Endothelial cell of umbilical vein (primary cell): ENCODE measurements at regions not wholly inside any gene's neighbourhood (a gene's known extent, or its start where the extent isn't known, plus 50 kb on each side); places are given as distances from the start of the nearest gene placed in this dataset.

Experiments
- BruUV-seq: library from RNA; stranded (reverse); fragments of 400-500 nt; replicated peaks from 2 replicates; lab custom pipeline; 2021; lab: Mats Ljungman, UMichigan
- CTCF ChIA-PET: fragments of 300-600, 350-600 bp; sonication (Branson Sonifier 250); formaldehyde crosslinking; loops from one replicate; lab custom pipeline; 2021; ENCODE audit warnings: antibody characterized with exemption, inconsistent platforms; lab: Charles Lee
- POLR2A ChIA-PET: fragments of 300-600, 350-600 bp; sonication (Branson Sonifier 250); formaldehyde crosslinking; loops from one replicate; lab custom pipeline; 2021; ENCODE audit warnings: antibody characterized with exemption, inconsistent platforms; lab: Charles Lee
- DNase-seq: peaks from one replicate; pipeline ENCODE4 v3.0.0-alpha.2; 2011; ENCODE audit warnings: low read depth, low spot score
- FAIRE-seq: peaks from 2 replicates; lab custom pipeline; 2011; peaks lifted over from hg19 to GRCh38; lab: Jason Lieb, UNC
- H2AFZ ChIP-seq: 2 replicates; pipeline ENCODE4 v1.6.0; 2012; ENCODE audit warnings: low read depth, low read length, control low read depth, inconsistent platforms
- H3K27ac ChIP-seq: 2 replicates; pipeline ENCODE4 v1.5.1; 2011; ENCODE audit warnings: low read depth, mild to moderate bottlenecking, control low read depth, low read length, moderate library complexity; ENCODE audit not compliant: insufficient read depth
- H3K27me3 ChIP-seq, 2 experiments: 2 replicates each; pipeline versions ENCODE4 v1.6.0 to v1.6.1; 2011; ENCODE audit warnings: low read length in 2 of 2, mixed read lengths in 1 of 2; ENCODE audit not compliant: control insufficient read depth in 2 of 2, insufficient read depth in 2 of 2
- H3K36me3 ChIP-seq, 2 experiments: 2 replicates in 1 of 2; 3 replicates in 1 of 2; pipeline ENCODE4 v1.5.1; 2011; ENCODE audit warnings: low read length in 2 of 2, mild to moderate bottlenecking in 1 of 2, moderate library complexity in 1 of 2; ENCODE audit not compliant: control insufficient read depth in 2 of 2, insufficient read depth in 2 of 2; ENCODE audit errors: extremely low read depth in 1 of 2
- H3K4me1 ChIP-seq: 3 replicates; pipeline ENCODE4 v1.5.1; 2011; ENCODE audit warnings: mild to moderate bottlenecking, low read length; ENCODE audit not compliant: control insufficient read depth, insufficient read depth; ENCODE audit errors: extremely low read depth
- H3K4me2 ChIP-seq: 2 replicates; pipeline ENCODE4 v1.6.1; 2011; ENCODE audit warnings: low read length, control low read depth, mixed read lengths; ENCODE audit not compliant: insufficient read depth
- H3K4me3 ChIP-seq, 3 experiments: fragments of 200-600 bp in 1 of 3; sonication (generic), shearing (Covaris generic) in 1 of 3; replicated peaks in 1 of 3; 2 replicates each; pipeline ENCODE4 v1.5.1; 2011 to 2016; ENCODE audit warnings: control low read depth in 3 of 3, low read length in 3 of 3, mild to moderate bottlenecking in 2 of 3, inconsistent platforms in 1 of 3, low read depth in 1 of 3, moderate library complexity in 1 of 3; ENCODE audit not compliant: insufficient read depth in 1 of 3
- H3K79me2 ChIP-seq: 2 replicates; pipeline ENCODE4 v1.6.0; 2012; ENCODE audit warnings: low read length, inconsistent platforms; ENCODE audit not compliant: control insufficient read depth, insufficient read depth
- H3K9ac ChIP-seq: replicated peaks from 2 replicates; pipeline ENCODE3; 2011; ENCODE audit warnings: low read length, control low read depth; ENCODE audit not compliant: insufficient read depth; ENCODE audit errors: extremely low read depth
- H3K9me1 ChIP-seq: replicated peaks from 3 replicates; pipeline ENCODE4 v1.6.0; 2011; ENCODE audit warnings: mild to moderate bottlenecking, low read length; ENCODE audit not compliant: control insufficient read depth, insufficient read depth; ENCODE audit errors: extremely low read depth
- H3K9me3 ChIP-seq: replicated peaks from 2 replicates; pipeline ENCODE4 v1.5.1; 2012; ENCODE audit warnings: low read length, inconsistent platforms; ENCODE audit not compliant: control insufficient read depth, insufficient read depth
- H4K20me1 ChIP-seq: replicated peaks from 2 replicates; pipeline ENCODE3; 2011; ENCODE audit warnings: mild to moderate bottlenecking, low read length; ENCODE audit not compliant: control insufficient read depth, insufficient read depth; ENCODE audit errors: extremely low read depth
- FOS ChIP-seq: IDR thresholded peaks from 2 replicates; pipeline ENCODE4 v1.6.1; 2011; ENCODE audit warnings: mild to moderate bottlenecking, low read length, moderate library complexity, borderline replicate concordance; ENCODE audit not compliant: insufficient read depth
- MYC ChIP-seq: IDR thresholded peaks from one replicate; pipeline ENCODE4 v1.6.1; 2011; ENCODE audit warnings: mild to moderate bottlenecking, low read depth, low read length
- POLR2A ChIP-seq: IDR thresholded peaks from 2 replicates; pipeline ENCODE4 v1.6.1; 2012; ENCODE audit warnings: low read depth, mild to moderate bottlenecking, control low read depth, low read length
- POLR2AphosphoS5 ChIP-seq: IDR thresholded peaks from 2 replicates; pipeline ENCODE4 v1.6.1; 2012; ENCODE audit warnings: low read depth, mild to moderate bottlenecking, control low read depth, low read length, moderate library complexity; ENCODE audit not compliant: insufficient read depth
- dilution Hi-C: fragments of 300-500 bp; cut with MboI; formaldehyde crosslinking; loops from one replicate; pipeline ENCODE4 v1.15.0; 2019; ENCODE audit warnings: low sequenced_read_pairs; ENCODE audit not compliant: extremely low pct_ligation_motif_present
- intact Hi-C: fragments of 100-400 bp; cut with micrococcal nuclease; formaldehyde crosslinking; loops from one replicate; pipeline ENCODE4 v1.10.0; 2022
- TF ChIP-seq, protein P1 (sequence below): IDR thresholded peaks from 2 replicates; pipeline ENCODE4 v1.6.1; 2011; ENCODE audit not compliant: insufficient read depth, insufficient read length
- TF ChIP-seq, protein P2 (sequence below), 2 donors: IDR thresholded peaks; 1 replicate in 1 of 2; 2 replicates in 1 of 2; pipeline ENCODE4 v1.5.1; 2011; ENCODE audit warnings: low read length in 2 of 2, mild to moderate bottlenecking in 2 of 2, moderate library complexity in 2 of 2, control low read depth in 1 of 2, inconsistent platforms in 1 of 2, low read depth in 1 of 2; ENCODE audit not compliant: insufficient read depth in 1 of 2; ENCODE audit errors: extremely low read depth in 1 of 2

GRCh38 chr12:92046557-92047392, 98.9 kb downstream of the BTG1 start:
- Histone ChIP-seq H3K4me1 (peaks cover under 1% of the 10 kb centered on the region), H4K20me1 (no peaks in the 10 kb centered on the region), H3K36me3 (no peaks in the 10 kb centered on the region), H2AFZ (no peak overlapping the region), H3K9me3 (no peaks in the 10 kb centered on the region), H3K4me3 (no peak overlapping the region), H3K9me1 (no peaks in the 10 kb centered on the region), H3K27ac (no peak overlapping the region), H3K9ac (no peak overlapping the region), H3K79me2 (no peaks in the 10 kb centered on the region), H3K4me2 (no peak overlapping the region), H3K27me3 (no peaks in the 10 kb centered on the region)
- BruUV-seq: no TSS peak
- intact Hi-C loops (no loop called here), dilution Hi-C loops (no loop called here)
- CTCF ChIA-PET: interaction anchor here (0.6 to 1.3 kb wide), 2 partner anchors 13 to 169 kb away, joined by 3 read pairs; no protein-coding TSS in a partner anchor
- FAIRE-seq (no peak), DNase-seq (no peak)
- POLR2A ChIA-PET: no interaction called here
- no peak for TF ChIP-seq POLR2A
- TF ChIP-seq, protein P1, sequence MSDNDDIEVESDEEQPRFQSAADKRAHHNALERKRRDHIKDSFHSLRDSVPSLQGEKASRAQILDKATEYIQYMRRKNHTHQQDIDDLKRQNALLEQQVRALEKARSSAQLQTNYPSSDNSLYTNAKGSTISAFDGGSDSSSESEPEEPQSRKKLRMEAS: no peak
- TF ChIP-seq POLR2AphosphoS5: no peak
- no peak for TF ChIP-seq FOS
- TF ChIP-seq, protein P2, sequence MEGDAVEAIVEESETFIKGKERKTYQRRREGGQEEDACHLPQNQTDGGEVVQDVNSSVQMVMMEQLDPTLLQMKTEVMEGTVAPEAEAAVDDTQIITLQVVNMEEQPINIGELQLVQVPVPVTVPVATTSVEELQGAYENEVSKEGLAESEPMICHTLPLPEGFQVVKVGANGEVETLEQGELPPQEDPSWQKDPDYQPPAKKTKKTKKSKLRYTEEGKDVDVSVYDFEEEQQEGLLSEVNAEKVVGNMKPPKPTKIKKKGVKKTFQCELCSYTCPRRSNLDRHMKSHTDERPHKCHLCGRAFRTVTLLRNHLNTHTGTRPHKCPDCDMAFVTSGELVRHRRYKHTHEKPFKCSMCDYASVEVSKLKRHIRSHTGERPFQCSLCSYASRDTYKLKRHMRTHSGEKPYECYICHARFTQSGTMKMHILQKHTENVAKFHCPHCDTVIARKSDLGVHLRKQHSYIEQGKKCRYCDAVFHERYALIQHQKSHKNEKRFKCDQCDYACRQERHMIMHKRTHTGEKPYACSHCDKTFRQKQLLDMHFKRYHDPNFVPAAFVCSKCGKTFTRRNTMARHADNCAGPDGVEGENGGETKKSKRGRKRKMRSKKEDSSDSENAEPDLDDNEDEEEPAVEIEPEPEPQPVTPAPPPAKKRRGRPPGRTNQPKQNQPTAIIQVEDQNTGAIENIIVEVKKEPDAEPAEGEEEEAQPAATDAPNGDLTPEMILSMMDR (IDR thresholded peaks at IDR 0.05; ENCODE audit: extremely low read depth in 1 of 2, insufficient read depth in 1 of 2, low read depth in 1 of 2, low read length in 2 of 2): no peak
- no peak for TF ChIP-seq MYC
